ENCODE measurements at regions not wholly inside any gene's neighbourhood (a gene's known extent, or its start where the extent isn't known, plus 50 kb on each side); places are given as distances from the start of the nearest gene placed in this dataset.

- DNase-seq (ENCODE audit: low spot score) = no peak
Observed at GRCh38 chr3:17945799-17946399, 203.5 kb upstream of the TBC1D5 start.

GRCh38 chr3:17945018-17945798 lies 202.8 kb upstream of the TBC1D5 start:
- no peak for DNase-seq (ENCODE audit: low spot score)

GRCh38 chr3:17942856-17943255 lies 200.4 kb upstream of the TBC1D5 start:
- DNase-seq (ENCODE audit: low spot score) = no peak

GRCh38 chr3:17941766-17942165 lies 199.3 kb upstream of the TBC1D5 start:
- DNase-seq (ENCODE audit: low spot score) = no peak

GRCh38 chr3:17941152-17941551 lies 198.7 kb upstream of the TBC1D5 start:
- DNase-seq (ENCODE audit: low spot score) = no peak

- DNase-seq (ENCODE audit: low spot score) = no peak
Observed at GRCh38 chr3:17939157-17939556, 196.7 kb upstream of the TBC1D5 start.

GRCh38 chr3:17938313-17938712 lies 195.9 kb upstream of the TBC1D5 start:
- no peak for DNase-seq (ENCODE audit: low spot score)

GRCh38 chr3:17936736-17937480 lies 194.5 kb upstream of the TBC1D5 start:
- DNase-seq (ENCODE audit: low spot score) = no peak

GRCh38 chr3:17935222-17935621 lies 192.8 kb upstream of the TBC1D5 start:
- no peak for DNase-seq (ENCODE audit: low spot score)

- DNase-seq (ENCODE audit: low spot score) = no peak
Observed at GRCh38 chr3:17932136-17932771, 189.8 kb upstream of the TBC1D5 start.

GRCh38 chr3:17931131-17931530 lies 188.7 kb upstream of the TBC1D5 start:
- DNase-seq (ENCODE audit: low spot score) = no peak

- DNase-seq (ENCODE audit: low spot score) = no peak
Observed at GRCh38 chr3:17928502-17929145, 186.2 kb upstream of the TBC1D5 start.

GRCh38 chr3:17927036-17927435 lies 184.6 kb upstream of the TBC1D5 start:
- DNase-seq (ENCODE audit: low spot score) = no peak

GRCh38 chr3:17915341-17915740 lies 172.9 kb upstream of the TBC1D5 start:
- no peak for DNase-seq (ENCODE audit: low spot score)

GRCh38 chr3:17913359-17913758 lies 170.9 kb upstream of the TBC1D5 start:
- DNase-seq (ENCODE audit: low spot score) = no peak

- no peak for DNase-seq (ENCODE audit: low spot score)
Observed at GRCh38 chr3:17911986-17912760, 169.7 kb upstream of the TBC1D5 start.

- no peak for DNase-seq (ENCODE audit: low spot score)
Observed at GRCh38 chr3:17910922-17911321, 168.5 kb upstream of the TBC1D5 start.

GRCh38 chr3:17909714-17910113 lies 167.3 kb upstream of the TBC1D5 start:
- DNase-seq (ENCODE audit: low spot score) = no peak

GRCh38 chr3:17908399-17909191 lies 166.2 kb upstream of the TBC1D5 start:
- DNase-seq (ENCODE audit: low spot score) = no peak

GRCh38 chr3:17905996-17906395 lies 163.6 kb upstream of the TBC1D5 start:
- DNase-seq (ENCODE audit: low spot score) = no peak

All from AG08396 (cell line).